HG02943 (cell line): ENCODE measurements at regions not wholly inside any gene's neighbourhood (a gene's known extent, or its start where the extent isn't known, plus 50 kb on each side); places are given as distances from the start of the nearest gene placed in this dataset.

Experiments used
- ATAC-seq: cut with Tn5 transposase; IDR thresholded peaks from one replicate; pipeline ENCODE4 v1.9.1; 2021; ENCODE audit warnings: mild to moderate bottlenecking, low read depth, moderate library complexity; ENCODE audit not compliant: unreplicated experiment

GRCh38 chr13:69458013-69458412 is 649.6 kb upstream of the ATXN8OS start:
- no peak for ATAC-seq

GRCh38 chr13:69450245-69450644 is 657.4 kb upstream of the ATXN8OS start:
- no peak for ATAC-seq

GRCh38 chr13:69425235-69425634 is 682.4 kb upstream of the ATXN8OS start:
- ATAC-seq: no peak

GRCh38 chr13:69423844-69424243 is 683.8 kb upstream of the ATXN8OS start:
- ATAC-seq: no peak

GRCh38 chr13:69418319-69418718 is 689.3 kb upstream of the ATXN8OS start:
- no peak for ATAC-seq

- no peak for ATAC-seq
These were observed 696.9 kb upstream of the ATXN8OS start for GRCh38 chr13:69410761-69411160.

- ATAC-seq: no peak
These were observed 715.9 kb upstream of the ATXN8OS start for GRCh38 chr13:69391756-69392155.

GRCh38 chr13:69389899-69390298 is 717.7 kb upstream of the ATXN8OS start:
- ATAC-seq: no peak

GRCh38 chr13:69373747-69374425 is 733.7 kb upstream of the ATXN8OS start:
- ATAC-seq: no peak

- ATAC-seq: no peak
These were observed 744.3 kb upstream of the ATXN8OS start for GRCh38 chr13:69363360-69363759.

GRCh38 chr13:69331245-69331644 is 776.4 kb upstream of the ATXN8OS start:
- no peak for ATAC-seq

- no peak for ATAC-seq
These were observed 783.3 kb upstream of the ATXN8OS start for GRCh38 chr13:69324090-69324886.

GRCh38 chr13:69319656-69320055 is 788.0 kb upstream of the ATXN8OS start:
- no peak for ATAC-seq

GRCh38 chr13:69315039-69315438 is 792.6 kb upstream of the ATXN8OS start:
- no peak for ATAC-seq

- ATAC-seq: no peak
These were observed 800.9 kb upstream of the ATXN8OS start for GRCh38 chr13:69306766-69307165.

- no peak for ATAC-seq
These were observed 807.5 kb upstream of the ATXN8OS start for GRCh38 chr13:69300131-69300530.

GRCh38 chr13:69296130-69296529 is 811.5 kb upstream of the ATXN8OS start:
- no peak for ATAC-seq

GRCh38 chr13:69292789-69293425 is 814.7 kb upstream of the ATXN8OS start:
- no peak for ATAC-seq

- no peak for ATAC-seq
These were observed 816.2 kb upstream of the ATXN8OS start for GRCh38 chr13:69291292-69291906.

GRCh38 chr13:69288026-69288425 is 819.6 kb upstream of the ATXN8OS start:
- ATAC-seq: no peak

GRCh38 chr13:69287050-69287698 is 820.5 kb upstream of the ATXN8OS start:
- no peak for ATAC-seq
